Iris pigment epithelial cell (primary cell): ENCODE measurements at regions not wholly inside any gene's neighbourhood (a gene's known extent, or its start where the extent isn't known, plus 50 kb on each side); places are given as distances from the start of the nearest gene placed in this dataset.

Source experiments
- DNase-seq: peaks from one replicate; pipeline ENCODE4 v3.0.0-alpha.2; 2011; ENCODE audit warnings: low read depth

DNA sequence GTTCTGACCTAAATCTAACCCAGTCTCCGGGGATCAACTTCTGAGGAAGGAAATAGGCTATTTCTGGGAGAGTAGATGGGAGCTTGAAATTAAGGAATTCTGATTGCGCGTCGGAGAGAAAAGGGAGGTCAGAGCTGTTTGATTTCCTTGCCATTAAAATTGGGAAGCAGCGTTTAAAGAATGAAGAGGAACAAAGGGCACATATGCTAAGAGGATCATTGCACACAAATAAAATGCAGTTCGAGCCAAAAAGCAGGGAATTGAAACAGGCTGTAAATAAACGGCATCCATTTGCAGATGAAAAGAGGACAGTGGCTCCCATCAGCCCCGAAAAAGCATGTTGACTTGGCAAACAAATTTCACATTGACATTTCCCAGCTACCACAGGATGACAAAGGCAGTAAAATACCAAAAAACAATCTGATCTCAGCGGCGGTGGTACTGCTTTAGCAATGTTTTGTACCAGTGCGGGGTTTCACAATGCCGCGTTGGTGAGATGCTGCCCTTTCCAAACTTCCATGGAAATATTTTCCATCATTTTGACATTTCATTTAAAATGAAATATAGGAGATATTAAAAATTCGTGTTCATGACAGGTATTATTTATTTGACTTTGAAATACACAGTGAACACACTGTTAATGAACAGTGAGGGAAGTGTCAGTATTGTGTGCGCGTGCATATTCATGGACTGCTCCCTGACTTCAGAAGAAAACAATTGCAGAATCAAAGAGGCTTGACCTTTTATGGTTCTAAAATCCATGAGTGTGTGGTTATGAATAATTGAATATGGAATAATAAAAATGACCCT, 108.8 kb downstream of the SQOR start:
- no peak for DNase-seq

DNA sequence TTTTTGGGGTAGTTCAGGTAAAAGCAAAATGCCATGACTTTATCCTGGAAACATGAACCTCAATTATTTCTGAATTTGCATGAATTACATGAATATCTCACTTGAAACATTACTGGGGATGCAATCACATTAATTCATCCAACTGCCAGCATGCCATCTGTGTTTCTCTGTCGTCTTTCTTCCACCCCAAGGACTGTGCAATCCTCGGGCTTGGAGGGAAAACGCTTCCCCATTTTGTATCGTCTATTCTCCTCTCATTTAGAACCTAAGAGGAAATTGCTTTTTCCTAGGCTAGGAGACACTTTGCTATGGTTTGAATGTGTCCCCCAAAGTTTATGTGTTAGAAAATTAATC, 109.4 kb downstream of the SQOR start:
- DNase-seq: no peak

DNA sequence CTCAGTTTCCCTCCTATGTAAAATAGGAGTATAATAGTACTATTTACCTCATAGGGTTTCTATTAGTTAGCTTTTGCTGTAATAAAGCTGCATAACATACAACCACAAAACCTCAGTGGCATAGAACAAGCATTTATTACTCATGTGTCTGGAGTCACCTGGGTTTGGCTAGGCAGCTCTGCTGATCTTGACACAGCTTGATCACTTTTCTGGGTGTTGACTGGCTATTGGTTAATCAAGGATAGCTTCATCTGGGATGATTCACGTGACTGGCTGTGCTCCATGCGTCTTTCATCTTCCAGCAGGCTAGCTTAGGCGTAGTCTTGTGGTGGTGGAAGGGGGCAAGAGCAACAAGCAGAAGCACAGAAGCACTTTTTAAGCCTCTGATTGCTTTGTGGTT, 112.6 kb downstream of the SQOR start:
- no peak for DNase-seq

DNA sequence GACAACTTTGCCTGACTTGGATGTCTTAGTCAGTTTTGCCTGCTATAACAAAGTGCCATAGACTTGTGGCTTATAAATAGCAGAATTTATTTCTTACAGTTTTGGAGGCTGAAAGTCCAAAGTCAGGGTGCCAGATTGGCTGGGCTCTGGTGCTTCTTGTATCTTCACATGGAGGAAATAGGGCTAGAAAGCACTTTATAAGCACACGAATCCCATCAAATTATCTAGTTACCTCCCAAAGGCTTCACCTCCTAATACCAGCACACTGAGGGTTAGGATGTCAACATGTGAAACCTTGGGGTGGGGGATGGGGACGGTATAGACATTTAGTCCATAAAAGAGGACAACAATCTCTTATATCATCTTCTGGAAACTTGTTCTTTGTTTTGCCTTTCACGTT, 116.8 kb downstream of the SQOR start:
- no peak for DNase-seq

DNA sequence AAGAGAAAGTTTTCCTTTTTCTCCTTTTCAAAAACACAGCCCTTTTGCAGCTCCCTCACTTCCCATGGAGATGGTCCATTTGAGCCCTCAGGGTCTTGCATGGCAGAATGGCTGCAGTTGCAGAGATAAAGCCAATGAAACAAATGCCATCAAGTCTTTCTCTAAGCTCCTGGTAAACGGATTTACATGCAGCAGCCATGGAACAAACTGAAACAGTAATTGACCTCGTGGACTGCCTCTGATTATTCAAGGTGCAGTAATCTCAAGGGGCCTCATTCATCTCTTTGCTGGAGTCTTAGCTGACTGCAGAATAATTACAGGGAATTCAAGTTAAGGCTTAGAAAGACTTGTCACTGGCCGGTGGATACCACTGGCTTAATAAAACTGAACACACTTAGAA, 125.1 kb downstream of the SQOR start:
- no peak for DNase-seq

DNA sequence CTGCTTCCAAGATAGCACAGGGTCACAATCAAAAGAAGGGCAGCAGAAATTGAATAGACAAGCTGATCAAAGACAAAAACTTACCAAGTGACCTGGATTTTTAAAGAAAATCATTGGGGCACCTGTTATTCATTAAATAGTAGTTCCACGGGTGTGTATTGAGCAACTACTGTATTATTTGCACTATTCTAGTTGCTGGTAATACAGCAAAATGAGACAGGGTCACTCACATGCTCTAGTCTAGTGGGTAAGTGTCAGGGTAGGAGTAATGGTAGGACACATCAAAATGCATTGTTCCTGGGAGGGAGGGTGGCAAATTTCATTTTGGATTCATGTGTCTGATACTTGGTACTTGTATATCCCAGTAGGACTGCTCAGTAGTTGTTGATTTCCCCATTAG, 127.9 kb downstream of the SQOR start:
- DNase-seq: no peak

DNA sequence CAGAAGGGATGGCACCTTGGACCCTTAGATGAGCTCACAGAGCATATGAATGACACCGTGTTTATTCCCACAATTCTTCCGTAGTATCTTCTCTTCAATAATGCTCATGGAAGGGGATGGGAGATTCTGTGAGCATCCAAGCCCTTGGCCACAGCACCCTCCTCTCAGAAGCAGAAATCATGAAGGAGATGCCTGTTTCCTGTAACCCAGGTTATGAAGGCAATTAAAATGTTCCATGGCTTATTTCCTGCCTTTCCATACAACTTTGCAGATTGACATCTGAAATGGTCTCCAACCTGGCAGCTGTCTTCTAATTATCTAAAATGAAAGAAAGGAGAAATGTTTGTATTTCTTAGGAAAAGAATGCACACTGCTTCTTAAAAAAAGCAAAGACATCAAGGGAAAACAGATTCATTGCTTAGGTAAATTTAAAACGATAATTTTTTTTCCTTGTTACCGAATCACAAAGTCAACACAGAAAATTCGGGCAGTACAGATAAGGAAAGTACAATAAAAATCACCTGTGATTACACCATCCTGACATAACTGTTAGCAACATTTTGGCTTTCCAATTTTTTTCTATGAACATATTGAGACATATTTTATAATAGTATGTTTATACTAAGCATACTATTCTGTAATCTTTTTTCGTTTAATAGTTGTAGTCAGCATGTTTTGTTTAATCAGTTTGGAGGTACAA, 128.5 kb downstream of the SQOR start:
- no peak for DNase-seq

DNA sequence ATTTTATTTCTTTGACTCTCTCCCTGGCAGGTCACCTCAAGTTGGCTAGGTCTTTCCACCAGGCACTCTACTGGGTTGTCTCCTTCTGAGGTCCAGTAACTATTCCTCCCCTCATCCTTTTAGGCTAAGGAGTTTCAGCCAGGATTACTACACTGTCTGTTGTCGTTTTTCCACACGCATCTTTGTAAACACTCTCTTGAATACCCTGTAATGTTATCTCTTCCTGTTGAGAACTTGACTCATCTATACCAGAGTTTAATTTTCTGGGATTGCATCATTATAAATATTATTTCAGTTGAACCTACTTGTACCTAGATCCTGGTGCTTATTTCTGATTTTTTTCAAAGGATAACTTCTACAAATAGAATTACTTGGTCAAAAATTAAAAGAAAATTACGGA, 138.3 kb downstream of the SQOR start:
- DNase-seq: peak; percentile 18

DNA sequence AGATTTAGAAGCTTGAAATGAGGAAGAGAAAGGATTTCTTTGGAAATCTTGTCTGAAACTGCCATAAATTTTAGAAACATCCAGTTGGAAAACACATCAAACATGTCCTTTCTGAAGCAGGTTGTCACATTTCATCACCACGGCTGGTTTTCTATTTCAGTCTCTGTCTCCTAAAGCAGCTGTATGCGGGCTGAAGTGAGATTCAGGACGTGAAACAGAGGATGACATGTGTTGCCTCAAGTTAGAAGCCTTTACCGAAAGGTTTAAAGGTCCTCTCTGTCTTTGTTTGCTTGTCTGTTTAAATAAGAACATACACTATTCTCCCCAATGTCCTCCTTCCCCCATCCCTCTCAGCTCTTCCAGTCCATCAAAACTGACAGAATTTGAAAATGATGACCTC, 141.9 kb downstream of the SQOR start:
- DNase-seq: no peak

DNA sequence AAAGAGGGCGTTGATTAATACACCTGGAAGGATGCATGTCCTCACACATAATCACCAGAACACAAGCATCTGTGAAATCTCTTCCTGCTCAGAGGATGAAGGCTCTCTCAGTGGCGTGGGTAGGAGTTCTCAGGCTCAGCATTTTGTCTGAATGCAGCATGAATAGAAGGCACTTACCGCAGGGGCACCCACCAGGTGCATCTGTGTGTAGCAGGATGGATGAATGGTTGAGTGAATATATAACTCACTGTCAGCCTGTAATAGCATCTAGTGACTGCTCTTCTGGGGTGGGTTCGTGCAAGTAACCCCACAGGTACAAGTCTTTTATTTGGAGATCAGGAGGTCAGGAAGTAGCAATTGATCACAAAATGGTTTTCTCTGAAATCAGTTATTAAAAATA, 143.0 kb downstream of the SQOR start:
- DNase-seq: no peak

DNA sequence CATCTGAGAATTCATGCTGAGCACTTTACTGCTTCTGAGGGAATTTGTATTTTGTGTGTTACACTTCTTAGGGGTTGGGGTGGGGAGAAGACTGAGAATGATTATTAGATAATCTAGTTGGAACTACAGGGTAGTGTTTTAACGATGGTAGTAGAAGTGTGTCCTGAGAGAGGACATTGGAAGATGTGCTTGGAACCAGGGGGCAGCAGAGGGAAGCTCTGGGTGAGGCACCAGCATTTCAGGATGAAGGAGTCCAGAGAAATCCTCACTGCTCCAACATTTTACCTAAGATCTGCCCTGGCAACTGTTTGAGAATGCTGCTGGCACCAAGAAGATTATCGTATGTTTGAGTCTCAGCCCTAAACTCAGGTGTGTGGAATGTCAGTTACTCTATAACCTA, 145.5 kb downstream of the SQOR start:
- no peak for DNase-seq

DNA sequence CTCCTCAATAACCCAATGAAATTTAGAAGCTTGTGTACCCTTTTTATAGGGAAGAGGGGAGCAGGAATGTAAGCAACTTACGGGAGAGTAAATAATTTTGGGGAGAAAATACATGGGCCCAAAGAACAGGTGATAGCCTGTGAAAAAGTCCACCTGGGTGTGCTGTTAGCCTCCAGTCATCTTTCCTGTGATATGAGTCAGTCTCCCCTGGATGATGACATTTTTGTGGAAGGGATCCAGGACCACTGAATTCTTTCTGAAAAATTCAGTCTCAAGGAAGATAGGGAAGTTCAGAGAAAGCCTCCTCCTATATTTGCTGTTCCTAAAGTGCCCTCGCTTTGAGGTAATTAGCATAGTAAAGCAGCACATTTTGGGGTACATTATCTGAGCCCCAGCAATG, 149.8 kb downstream of the SQOR start:
- no peak for DNase-seq

DNA sequence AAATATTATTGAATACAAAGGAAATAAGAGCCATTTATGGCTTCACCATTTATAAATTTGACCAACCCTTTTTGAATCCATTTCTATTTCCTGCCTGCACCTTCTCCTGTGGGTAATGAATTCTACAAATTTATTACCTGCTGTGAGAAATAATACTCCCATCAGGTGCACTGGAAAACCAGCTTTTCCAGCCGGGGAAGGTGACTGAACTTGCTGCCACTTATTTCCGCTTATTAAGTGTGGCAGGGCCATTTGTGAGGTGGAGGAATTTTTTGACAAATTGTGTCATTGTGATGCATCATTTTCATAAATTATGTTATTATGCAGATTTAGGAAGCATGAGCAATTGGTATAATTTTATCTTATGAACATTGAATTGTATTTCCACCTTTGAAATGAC, 151.1 kb downstream of the SQOR start:
- DNase-seq: no peak

DNA sequence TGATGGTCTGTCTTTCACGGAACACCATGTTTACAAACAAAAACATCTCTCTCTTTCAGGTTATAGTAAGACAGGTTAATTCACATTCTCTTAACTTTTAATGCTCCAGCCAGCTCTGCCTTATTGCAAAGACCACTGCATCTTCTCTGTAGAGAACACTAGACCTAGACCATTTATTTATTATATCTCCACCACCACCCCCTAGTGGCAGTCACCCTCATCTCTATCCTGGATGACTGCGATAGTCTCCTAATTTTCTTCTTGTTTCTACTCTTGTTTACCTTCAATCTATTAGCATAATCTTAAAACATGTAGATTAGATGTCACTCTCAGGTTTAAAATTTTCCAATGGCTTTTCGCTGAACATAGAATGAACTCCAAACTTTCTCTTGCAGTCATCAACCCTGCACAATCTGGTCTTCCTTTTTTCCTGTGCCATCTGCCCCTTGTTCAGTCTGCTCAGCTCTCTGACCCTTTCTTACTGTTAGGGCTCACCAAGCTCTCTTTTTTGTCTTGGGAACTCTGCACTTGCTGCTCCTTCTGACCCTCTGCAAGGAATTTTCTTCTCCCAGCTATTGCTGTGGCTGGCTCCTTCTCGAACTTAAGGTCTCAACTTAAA, 155.6 kb downstream of the SQOR start:
- DNase-seq: peak; percentile 27

DNA sequence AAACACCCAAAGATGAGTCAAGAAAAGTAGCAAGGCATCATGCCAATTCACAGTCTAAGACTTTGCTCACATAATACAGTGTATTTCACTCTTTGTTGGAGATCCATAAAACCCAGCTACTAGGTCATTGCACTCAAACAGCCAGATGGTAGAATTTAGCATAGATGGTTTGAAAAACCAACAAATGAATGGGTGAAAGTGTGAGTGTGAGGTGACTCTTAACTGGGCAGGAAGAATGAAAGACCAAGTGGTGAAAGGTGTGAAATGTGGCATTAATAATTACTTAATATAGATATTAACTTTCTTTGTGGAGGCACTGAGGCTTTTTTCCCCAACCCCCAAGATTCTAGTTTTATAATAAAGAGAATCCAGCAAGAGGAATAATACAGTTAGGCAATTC, 159.5 kb downstream of the SQOR start:
- no peak for DNase-seq

DNA sequence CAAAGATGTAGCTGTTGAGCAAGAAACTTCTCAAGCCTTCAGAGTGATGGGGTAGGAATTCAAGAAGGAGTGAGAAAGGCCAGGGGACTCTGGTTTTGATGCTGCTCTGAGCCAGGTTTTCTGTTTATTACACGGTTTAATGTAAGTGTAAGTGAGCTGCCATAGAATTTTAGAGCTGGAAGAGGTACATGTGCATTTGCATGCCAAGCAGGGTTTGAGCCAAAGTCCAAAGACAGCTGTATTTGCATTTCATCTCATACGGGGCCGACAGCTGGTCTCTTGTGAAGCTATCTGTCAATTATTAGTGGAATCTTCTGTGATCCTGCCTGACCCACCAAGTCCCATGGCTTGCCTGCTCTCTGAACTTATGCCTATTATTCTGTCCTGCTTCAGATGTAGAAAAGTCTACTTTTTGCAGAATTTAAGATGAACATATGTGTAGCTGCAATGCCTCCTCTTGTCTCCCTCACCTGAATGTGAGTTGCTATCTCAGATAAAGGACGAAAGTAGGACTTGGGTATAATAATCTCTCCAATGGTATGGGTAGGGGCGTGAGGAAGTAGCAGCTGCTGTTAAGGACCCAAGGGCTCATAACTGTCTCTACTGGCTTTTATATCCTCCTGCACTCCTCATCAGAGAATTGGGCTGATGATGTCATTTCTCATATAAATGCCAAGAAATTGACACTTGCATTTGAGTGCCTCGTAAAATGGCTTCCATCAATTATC, 160.0 kb downstream of the SQOR start:
- no peak for DNase-seq

DNA sequence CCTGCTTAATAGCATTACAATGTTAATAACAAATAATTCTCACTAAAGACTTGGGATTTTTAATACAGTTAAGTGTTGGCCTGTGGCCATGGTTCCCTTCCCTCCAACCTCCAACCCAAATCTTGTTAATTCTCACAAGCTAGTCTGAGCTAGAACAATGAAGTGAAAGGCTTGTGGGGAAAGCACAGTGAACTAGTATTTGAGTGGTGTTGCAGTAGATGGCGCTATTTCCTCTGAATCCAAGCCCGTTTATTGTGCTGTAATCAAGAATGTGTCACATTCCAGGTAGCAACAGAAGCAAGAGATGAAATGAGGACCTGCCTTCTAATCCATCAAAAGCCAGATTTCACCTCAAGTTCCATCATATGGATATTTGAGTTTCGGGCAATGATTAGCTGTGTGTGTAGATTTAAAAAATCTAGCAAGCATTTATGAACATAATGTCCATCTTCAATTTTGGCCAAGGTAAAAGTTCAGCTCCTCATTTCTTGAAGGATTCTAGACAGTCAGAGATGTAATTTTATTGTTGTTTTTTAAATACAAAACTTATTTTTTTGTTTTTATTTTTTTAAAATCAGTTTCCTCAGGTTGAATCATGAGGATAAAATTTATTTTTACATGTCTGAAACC, 160.7 kb downstream of the SQOR start:
- DNase-seq: peak; percentile 42

DNA sequence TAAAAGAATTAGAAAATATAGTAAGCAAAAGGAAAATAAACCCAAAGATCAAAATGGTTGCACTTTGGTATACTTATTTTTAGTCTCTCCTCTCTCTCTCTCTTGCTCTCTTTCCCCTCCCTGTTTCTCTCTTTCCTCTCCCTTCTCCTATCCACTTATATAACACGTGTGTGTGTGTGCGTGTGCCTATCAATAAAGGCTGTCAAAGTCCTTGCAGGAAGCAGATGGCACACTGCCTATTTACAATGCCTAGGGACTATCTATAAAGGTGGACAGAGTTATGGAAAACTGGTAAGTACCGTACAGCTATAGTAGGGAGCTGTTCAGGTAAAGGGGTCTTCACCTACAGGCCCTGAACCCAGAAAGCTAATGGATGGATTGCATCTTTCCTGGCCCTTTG, 161.6 kb downstream of the SQOR start:
- no peak for DNase-seq

DNA sequence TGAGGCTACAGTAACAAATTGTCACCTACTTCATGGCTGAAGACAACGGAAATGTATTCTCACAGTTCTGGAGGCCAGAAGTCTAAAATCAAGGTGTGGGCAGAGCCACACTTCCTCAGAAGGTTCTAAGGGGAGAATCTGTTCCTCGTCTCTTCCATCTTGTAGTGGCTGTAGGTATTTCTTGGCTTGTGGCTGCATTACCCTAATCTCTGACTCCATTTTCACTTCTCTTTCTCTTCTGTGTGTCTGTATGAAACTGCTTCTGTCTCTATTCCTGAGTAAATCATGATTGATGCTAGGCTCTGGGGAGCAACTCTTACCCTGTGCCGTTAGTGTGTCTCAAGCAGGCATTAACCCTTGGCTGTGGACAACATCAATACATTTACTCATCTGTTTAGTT, 164.7 kb downstream of the SQOR start:
- DNase-seq: no peak

DNA sequence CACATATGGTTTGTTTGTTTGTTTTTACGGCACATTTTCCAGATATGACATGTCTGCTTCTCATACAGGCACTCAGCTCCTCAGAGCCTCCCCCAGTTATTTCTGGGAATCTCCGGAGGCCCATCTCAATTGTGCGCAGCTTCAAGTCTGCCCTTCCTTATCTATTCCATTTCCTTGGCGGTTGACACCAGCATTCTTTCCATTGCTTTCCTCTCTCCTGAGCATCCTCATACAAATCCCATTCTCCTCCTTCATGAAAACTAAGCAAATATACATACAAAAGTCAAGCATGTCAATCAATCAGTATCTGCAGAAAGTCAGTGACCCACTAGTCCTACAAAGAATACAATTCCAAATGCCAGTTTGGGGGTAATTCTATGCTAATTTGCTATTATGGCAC, 166.7 kb downstream of the SQOR start:
- no peak for DNase-seq

DNA sequence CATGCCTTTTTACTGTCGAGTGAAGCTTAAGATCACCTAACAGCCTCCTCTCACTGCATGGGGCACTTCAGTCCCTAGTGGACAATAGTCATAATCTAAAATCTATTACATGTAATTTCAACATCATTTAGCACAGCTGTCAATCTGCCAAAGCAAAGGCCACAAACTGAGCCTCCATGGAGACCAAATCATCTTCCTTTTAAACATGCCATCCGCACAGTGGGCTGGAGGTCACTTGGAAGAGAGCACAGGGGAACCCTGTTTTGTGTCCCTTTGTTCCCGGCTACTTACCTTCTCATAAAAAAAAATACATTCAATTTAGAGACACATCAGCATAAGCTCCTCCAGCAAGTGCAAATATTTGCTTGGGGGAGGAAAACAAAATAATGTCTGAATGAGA, 167.3 kb downstream of the SQOR start:
- no peak for DNase-seq

DNA sequence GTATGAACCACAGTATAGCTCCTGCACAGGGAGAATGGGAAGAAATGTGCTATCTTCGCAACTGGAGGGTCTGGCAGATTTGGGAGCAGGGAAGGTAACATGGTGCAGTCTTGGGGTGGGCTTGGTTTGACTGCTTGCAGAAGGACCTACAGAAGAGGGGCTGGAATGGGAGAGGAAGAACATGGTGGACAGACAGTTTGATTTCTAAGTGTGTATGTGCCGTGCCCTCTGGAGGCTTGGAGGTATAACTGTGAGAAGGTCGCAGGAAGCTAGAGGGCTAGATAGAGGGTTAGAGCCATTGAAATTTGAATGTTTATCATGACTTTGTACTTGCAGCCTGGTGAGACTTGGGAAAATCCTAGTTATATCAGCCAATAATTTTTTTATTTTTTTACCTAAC, 169.2 kb downstream of the SQOR start:
- no peak for DNase-seq
